ENCODE measurements at regions not wholly inside any gene's neighbourhood (a gene's known extent, or its start where the extent isn't known, plus 50 kb on each side); places are given as distances from the start of the nearest gene placed in this dataset.

DNA sequence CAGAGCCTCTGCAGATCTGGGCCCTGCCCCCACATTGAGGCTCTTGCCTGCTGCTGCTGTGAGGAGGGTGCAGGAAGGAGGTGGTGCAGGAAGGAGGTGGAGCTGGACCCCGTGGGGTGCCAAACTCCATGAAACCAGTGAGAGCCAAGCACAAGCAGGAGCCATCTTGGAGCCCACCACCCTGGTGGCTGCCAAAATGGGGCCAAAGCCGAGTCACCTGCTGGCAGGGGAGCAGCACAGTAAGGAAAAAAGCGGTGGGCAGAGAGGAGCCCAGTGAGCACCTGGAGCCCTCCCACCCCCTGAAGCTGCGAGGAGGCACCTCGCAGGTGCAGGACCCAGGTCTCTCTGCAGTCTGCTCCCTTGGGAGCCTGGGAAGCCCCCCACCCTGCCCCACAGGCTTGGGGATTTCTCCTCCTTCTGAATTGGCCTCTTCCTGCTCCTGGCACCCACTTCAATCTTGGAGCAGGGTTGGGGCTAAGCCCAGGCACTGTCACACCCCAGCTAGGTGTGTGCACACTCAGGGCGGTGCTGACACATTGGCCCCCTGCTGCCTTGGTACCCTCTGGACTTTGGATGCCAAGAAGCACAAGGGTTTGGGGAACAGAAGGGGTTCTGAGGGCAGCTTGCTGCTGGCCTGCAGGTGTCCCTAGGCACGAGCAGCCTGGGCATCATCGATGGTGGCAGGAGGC lies 245.4 kb upstream of the LRRTM4 start:
- ChIA-PET POLR2A (no interaction called here), CTCF (ENCODE audit: low intra/inter-chr PET ratio, low total read pairs) (no interaction called here)
- Histone ChIP-seq H2AFZ (ENCODE audit: low read length) (no peak overlapping the region), H3K36me3 (replicated peaks in 1 of 2; ENCODE audit: control insufficient read depth in 1 of 2, insufficient read depth in 2 of 2, low read length in 2 of 2) (no peaks in the 10 kb centered on the region), H3K9ac (ENCODE audit: insufficient read depth, low read depth, low read length) (no peak overlapping the region), H3K4me2 (ENCODE audit: low read depth, low read length) (no peak overlapping the region), H3K9me3 (ENCODE audit: low read length) (no peaks in the 10 kb centered on the region), H3K79me2 (ENCODE audit: insufficient read depth, low read length) (no peaks in the 10 kb centered on the region), H3K4me1 (ENCODE audit: insufficient read depth, low read length) (no peaks in the 10 kb centered on the region), H3K4me3 (replicated peaks in 1 of 3; ENCODE audit: insufficient read depth in 1 of 3, low read depth in 2 of 3, low read length in 3 of 3) (no peak overlapping the region), H4K20me1 (ENCODE audit: insufficient read depth, low read length) (no peaks in the 10 kb centered on the region; the same call in 1 of the 2 replicates), H3K27ac (ENCODE audit: extremely low read length, insufficient read depth, low read length) (no peak overlapping the region), H3K27me3 (ENCODE audit: control insufficient read depth in 1 of 2, insufficient read depth in 2 of 2, low read length in 2 of 2) (no peaks in the 10 kb centered on the region)
- in situ Hi-C loops (cut with HindIII; ENCODE audit: extremely low pct_ligation_motif_present, low pct_unique_long_range_greater_than_20kb) (no loop called here), intact Hi-C loops (cut with micrococcal nuclease; ENCODE audit: unreplicated experiment) (no loop called here)
- DNase-seq (ENCODE audit: low spot score), result no peak
- FAIRE-seq, result no peak
- BruUV-seq (replicated peaks), result no TSS peak
- 19% methylated on average over 8 of the region's 8 CpGs for WGBS (ENCODE audit: low lambda C conversion rate)
- TF ChIP-seq PAF1 (CRISPR knock-in tag; IDR thresholded peaks at IDR 0.05), result no peak
- TF ChIP-seq ZBTB33 (CRISPR knock-in tag; IDR thresholded peaks at IDR 0.05), result no peak
- TF ChIP-seq ZNF75D (CRISPR knock-in tag; IDR thresholded peaks at IDR 0.05; ENCODE audit: borderline replicate concordance), result no peak
- no peak for TF ChIP-seq TEAD3 (CRISPR knock-in tag; optimal IDR thresholded peaks at IDR 0.05; ENCODE audit: borderline replicate concordance)
- TF ChIP-seq, protein P1, sequence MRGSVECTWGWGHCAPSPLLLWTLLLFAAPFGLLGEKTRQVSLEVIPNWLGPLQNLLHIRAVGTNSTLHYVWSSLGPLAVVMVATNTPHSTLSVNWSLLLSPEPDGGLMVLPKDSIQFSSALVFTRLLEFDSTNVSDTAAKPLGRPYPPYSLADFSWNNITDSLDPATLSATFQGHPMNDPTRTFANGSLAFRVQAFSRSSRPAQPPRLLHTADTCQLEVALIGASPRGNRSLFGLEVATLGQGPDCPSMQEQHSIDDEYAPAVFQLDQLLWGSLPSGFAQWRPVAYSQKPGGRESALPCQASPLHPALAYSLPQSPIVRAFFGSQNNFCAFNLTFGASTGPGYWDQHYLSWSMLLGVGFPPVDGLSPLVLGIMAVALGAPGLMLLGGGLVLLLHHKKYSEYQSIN (CRISPR knock-in tag; IDR thresholded peaks at IDR 0.05; ENCODE audit: borderline replicate concordance), result no peak
- TF ChIP-seq ZBTB42 (CRISPR knock-in tag; IDR thresholded peaks at IDR 0.05), result no peak
- no peak for TF ChIP-seq ZNF225 (CRISPR knock-in tag; IDR thresholded peaks at IDR 0.05)
- no peak for TF ChIP-seq ZFP36L2 (CRISPR knock-in tag; IDR thresholded peaks at IDR 0.05)
- TF ChIP-seq ZNF841 (CRISPR knock-in tag; IDR thresholded peaks at IDR 0.05; ENCODE audit: borderline replicate concordance), result no peak
- no peak for TF ChIP-seq MAFF (IDR thresholded peaks at IDR 0.05; ENCODE audit: low read depth, low read length)
- TF ChIP-seq SPEN (CRISPR knock-in tag; IDR thresholded peaks at IDR 0.05; ENCODE audit: low read depth), result no peak
- peak; percentile 37 for TF ChIP-seq AGO2 (optimal IDR thresholded peaks at IDR 0.05; ENCODE audit: low read depth, low read length)
- no peak for TF ChIP-seq ZC3H13 (CRISPR knock-in tag; IDR thresholded peaks at IDR 0.05)
- TF ChIP-seq KMT2B (CRISPR knock-in tag; IDR thresholded peaks at IDR 0.05), result no peak
- TF ChIP-seq, protein P2, sequence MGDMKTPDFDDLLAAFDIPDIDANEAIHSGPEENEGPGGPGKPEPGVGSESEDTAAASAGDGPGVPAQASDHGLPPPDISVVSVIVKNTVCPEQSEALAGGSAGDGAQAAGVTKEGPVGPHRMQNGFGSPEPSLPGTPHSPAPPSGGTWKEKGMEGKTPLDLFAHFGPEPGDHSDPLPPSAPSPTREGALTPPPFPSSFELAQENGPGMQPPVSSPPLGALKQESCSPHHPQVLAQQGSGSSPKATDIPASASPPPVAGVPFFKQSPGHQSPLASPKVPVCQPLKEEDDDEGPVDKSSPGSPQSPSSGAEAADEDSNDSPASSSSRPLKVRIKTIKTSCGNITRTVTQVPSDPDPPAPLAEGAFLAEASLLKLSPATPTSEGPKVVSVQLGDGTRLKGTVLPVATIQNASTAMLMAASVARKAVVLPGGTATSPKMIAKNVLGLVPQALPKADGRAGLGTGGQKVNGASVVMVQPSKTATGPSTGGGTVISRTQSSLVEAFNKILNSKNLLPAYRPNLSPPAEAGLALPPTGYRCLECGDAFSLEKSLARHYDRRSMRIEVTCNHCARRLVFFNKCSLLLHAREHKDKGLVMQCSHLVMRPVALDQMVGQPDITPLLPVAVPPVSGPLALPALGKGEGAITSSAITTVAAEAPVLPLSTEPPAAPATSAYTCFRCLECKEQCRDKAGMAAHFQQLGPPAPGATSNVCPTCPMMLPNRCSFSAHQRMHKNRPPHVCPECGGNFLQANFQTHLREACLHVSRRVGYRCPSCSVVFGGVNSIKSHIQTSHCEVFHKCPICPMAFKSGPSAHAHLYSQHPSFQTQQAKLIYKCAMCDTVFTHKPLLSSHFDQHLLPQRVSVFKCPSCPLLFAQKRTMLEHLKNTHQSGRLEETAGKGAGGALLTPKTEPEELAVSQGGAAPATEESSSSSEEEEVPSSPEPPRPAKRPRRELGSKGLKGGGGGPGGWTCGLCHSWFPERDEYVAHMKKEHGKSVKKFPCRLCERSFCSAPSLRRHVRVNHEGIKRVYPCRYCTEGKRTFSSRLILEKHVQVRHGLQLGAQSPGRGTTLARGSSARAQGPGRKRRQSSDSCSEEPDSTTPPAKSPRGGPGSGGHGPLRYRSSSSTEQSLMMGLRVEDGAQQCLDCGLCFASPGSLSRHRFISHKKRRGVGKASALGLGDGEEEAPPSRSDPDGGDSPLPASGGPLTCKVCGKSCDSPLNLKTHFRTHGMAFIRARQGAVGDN (CRISPR knock-in tag; IDR thresholded peaks at IDR 0.05), result peak; percentile 18; the same call in 1 of the 2 replicates
- no peak for TF ChIP-seq SRSF1 (optimal IDR thresholded peaks at IDR 0.05; ENCODE audit: low read depth, low read length)
- TF ChIP-seq ZNF34 (CRISPR knock-in tag; IDR thresholded peaks at IDR 0.05; ENCODE audit: borderline replicate concordance), result no peak
- TF ChIP-seq ZNF546 (CRISPR knock-in tag; conservative IDR thresholded peaks at IDR 0.05), result no peak
- peak; percentile 56 for ATAC-seq

Data from HepG2 (cell line).